Nephron progenitor cell (in vitro differentiated cells): ENCODE measurements at regions not wholly inside any gene's neighbourhood (a gene's known extent, or its start where the extent isn't known, plus 50 kb on each side); places are given as distances from the start of the nearest gene placed in this dataset.

Experiments used
- DNase-seq: peaks from one replicate; pipeline ENCODE4 v3.0.0; 2021
- H3K27ac Mint-ChIP-seq: 2 replicates; pipeline ENCODE4 v1.8.0; 2021; ENCODE audit warnings: mild to moderate bottlenecking, moderate library complexity, mixed read lengths
- H3K27me3 Mint-ChIP-seq: 2 replicates; pipeline ENCODE4 v1.8.0; 2021; ENCODE audit warnings: mild to moderate bottlenecking, low read depth, mixed read lengths; ENCODE audit not compliant: poor library complexity
- H3K36me3 Mint-ChIP-seq: 2 replicates; pipeline ENCODE4 v1.8.0; 2021; ENCODE audit warnings: low read depth, mixed read lengths
- H3K4me1 Mint-ChIP-seq: 2 replicates; pipeline ENCODE4 v1.8.0; 2021; ENCODE audit warnings: mixed read lengths
- H3K4me3 Mint-ChIP-seq: 2 replicates; pipeline ENCODE4 v1.8.0; 2021; ENCODE audit warnings: mild to moderate bottlenecking, moderate library complexity, mixed read lengths
- H3K9me3 Mint-ChIP-seq: 2 replicates; pipeline ENCODE4 v1.8.0; 2021; ENCODE audit warnings: mild to moderate bottlenecking, moderate library complexity, mixed read lengths
- TF ChIP-seq, protein P1 (sequence below): fragments of 200-600 bp; sonication (generic); IDR thresholded peaks from 2 replicates; pipeline ENCODE4 v1.5.0; 2021; ENCODE audit warnings: antibody characterized with exemption

DNA sequence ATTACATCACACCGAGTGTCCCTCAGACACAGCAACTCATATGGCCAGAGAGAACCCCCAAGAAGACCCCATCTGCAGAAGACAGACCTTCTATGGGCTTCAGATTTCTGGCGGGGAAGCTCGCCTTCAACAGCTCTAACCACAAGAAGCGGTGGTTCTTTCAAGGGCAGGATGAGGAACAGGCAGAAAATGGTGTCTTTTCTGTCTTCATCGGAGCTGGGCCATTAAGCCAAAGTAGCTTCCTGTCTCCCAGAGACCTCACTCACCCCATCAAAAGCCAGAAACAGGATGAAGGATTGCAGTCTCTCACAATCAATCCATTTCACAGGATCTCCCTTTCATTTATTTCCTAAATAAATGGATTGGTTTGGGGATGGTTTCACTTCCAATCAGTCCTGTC, 149.1 kb downstream of the HERPUD2 start:
- H3K27ac Mint-ChIP-seq, result no peak overlapping the region
- H3K36me3 Mint-ChIP-seq, result no peaks in the 10 kb centered on the region
- no peaks in the 10 kb centered on the region for H3K4me1 Mint-ChIP-seq
- DNase-seq, result no peak
- TF ChIP-seq, protein P1, sequence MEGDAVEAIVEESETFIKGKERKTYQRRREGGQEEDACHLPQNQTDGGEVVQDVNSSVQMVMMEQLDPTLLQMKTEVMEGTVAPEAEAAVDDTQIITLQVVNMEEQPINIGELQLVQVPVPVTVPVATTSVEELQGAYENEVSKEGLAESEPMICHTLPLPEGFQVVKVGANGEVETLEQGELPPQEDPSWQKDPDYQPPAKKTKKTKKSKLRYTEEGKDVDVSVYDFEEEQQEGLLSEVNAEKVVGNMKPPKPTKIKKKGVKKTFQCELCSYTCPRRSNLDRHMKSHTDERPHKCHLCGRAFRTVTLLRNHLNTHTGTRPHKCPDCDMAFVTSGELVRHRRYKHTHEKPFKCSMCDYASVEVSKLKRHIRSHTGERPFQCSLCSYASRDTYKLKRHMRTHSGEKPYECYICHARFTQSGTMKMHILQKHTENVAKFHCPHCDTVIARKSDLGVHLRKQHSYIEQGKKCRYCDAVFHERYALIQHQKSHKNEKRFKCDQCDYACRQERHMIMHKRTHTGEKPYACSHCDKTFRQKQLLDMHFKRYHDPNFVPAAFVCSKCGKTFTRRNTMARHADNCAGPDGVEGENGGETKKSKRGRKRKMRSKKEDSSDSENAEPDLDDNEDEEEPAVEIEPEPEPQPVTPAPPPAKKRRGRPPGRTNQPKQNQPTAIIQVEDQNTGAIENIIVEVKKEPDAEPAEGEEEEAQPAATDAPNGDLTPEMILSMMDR, result no peak
- H3K4me3 Mint-ChIP-seq, result no peak overlapping the region
- H3K9me3 Mint-ChIP-seq, result no peaks in the 10 kb centered on the region
- H3K27me3 Mint-ChIP-seq, result peaks cover 17% of the 10 kb centered on the region

DNA sequence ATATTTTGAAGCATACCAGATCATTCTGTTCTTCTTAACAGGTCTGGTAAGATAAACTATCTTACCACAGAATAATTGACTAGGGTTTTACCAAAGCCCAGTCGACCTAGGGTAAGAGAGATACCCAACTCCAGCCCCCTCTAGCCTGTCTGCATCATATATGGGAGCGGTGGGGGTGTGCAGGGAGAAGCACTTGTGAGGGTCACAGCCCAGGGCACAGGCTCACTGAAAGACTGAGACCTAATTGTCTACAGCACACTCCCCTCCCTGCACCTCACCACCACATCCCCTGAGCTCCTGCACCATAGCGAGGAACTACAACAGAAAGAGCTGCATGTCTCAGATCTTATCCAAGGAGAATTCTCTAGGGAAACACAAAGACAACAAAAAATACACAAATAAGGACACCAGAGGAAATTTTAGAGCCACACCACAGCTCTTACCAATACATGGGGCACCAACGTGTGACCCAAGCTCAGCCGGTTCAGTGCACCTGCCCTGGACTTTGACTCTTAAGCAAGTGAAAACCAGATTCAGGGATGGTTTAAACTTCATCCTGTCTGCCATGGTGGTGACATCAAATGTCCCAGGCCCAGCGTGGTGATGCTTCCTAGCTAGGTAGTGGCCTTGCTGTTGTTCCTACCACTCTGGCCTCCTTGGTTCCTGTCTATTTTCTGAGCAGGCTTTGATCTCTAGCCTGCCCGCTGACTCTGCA, 150.8 kb downstream of the HERPUD2 start:
- no peak for DNase-seq
- TF ChIP-seq, protein P1, result no peak
- Mint-ChIP-seq H3K27ac (no peak overlapping the region), H3K9me3 (no peaks in the 10 kb centered on the region), H3K4me1 (no peaks in the 10 kb centered on the region), H3K4me3 (no peak overlapping the region), H3K27me3 (peaks cover 21% of the 10 kb centered on the region), H3K36me3 (no peaks in the 10 kb centered on the region)

DNA sequence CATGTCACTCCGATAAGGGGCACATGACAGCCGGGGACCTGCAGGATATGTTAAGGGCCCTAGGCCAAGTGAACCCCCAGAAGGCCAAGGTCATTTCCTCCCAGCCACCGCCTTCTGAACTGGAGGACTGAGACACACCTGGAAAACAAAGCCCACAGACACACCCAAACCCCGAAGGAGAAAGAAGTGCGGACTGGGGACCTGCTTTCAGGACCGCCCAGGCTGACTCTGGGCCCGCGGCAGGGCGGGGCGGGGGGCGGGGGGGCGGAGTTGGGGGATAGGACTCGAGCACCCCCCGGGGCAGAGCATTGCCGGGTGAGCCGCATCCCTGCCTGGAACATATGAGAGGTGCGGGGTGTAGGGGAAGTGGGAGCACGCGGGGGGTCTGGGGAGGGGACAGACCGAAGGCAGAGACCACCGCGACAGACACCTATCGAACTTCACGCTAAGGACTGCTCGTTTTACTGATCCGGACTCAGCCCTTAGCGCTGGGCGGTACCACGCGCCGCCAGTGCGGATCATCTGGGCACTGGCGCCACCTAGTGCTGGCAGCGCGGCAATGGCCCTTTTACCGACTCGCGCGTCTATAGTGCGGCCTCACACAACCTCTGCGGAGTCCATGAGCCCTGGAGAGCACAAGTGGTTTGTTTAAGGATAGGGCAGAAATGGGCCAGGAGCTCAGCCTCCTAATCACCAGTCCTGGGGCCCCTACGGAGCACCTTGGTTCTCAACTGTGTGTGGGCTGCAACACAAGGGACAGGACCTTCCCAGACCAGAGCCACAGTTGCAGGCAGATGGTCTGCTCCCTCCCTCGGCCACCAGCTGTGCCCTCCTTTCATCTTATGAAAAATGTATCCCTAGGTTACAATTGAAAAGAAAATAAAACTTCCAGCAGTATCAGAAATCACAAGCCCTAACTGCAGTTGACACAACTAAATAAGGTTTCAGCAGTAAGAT, 157.6 kb downstream of the HERPUD2 start:
- no peaks in the 10 kb centered on the region for H3K4me1 Mint-ChIP-seq
- peak overlapping the region; percentile 76 for H3K4me3 Mint-ChIP-seq
- H3K27ac Mint-ChIP-seq, result no peak overlapping the region
- H3K9me3 Mint-ChIP-seq, result no peaks in the 10 kb centered on the region
- TF ChIP-seq, protein P1, result peak; percentile 90
- H3K27me3 Mint-ChIP-seq, result peaks cover 42% of the 10 kb centered on the region
- peak; percentile 89 for DNase-seq
- H3K36me3 Mint-ChIP-seq, result no peaks in the 10 kb centered on the region

DNA sequence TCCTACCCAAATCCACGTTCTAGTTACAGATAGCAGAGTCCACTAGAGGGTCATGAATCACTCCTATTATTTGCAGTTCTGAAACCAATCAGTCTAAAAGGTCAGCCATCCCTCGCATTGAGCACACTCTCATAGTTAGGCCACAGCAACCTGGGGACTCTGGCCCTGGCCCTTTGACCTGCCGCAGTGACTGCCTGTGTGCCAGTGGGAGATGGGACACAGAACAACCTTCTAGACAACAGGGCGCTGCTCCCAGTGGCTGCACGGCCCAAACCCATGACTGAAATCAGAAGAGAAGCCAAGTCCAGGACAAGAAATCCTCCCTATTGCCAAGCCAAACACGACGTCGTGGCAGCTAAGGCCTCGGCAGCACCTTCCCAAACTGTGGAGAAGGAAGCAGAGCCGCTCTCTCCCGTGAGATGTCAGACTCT, 158.5 kb downstream of the HERPUD2 start:
- Mint-ChIP-seq H3K27ac (no peak overlapping the region), H3K4me1 (no peaks in the 10 kb centered on the region), H3K36me3 (no peaks in the 10 kb centered on the region), H3K9me3 (no peaks in the 10 kb centered on the region), H3K4me3 (peak overlapping the region; percentile 54), H3K27me3 (peaks cover 50% of the 10 kb centered on the region)
- no peak for DNase-seq
- TF ChIP-seq, protein P1, result no peak

DNA sequence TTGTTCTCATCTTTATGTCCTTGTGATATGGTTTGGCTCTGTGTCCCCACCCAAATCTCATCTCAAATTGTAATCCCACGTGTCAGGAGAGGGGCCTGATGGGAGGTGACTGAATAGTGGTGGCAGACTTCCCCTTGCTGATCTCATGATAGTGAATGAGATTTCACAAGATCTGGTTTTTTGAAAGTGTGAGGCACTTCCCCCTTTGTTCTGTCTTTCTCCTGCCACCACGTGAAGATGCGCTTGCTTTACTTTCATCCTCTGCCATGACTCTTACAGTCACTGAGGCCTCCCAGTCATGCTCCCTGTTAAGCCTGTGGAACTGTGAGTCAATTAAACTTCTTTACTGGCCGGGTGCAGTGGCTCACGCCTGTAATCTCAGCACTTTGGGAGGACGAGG, 161.0 kb downstream of the HERPUD2 start:
- Mint-ChIP-seq H3K4me3 (no peak overlapping the region), H3K36me3 (no peaks in the 10 kb centered on the region), H3K9me3 (no peaks in the 10 kb centered on the region), H3K27ac (no peak overlapping the region), H3K4me1 (no peaks in the 10 kb centered on the region), H3K27me3 (peaks cover 37% of the 10 kb centered on the region)
- DNase-seq, result no peak
- TF ChIP-seq, protein P1, result no peak
